IMR-90 (cell line): ENCODE measurements at regions not wholly inside any gene's neighbourhood (a gene's known extent, or its start where the extent isn't known, plus 50 kb on each side); places are given as distances from the start of the nearest gene placed in this dataset.

Experiments used
- ATAC-seq: fragments of 200-7000 bp; cut with Tn5 transposase; 2 replicates; pipeline ENCODE4 v1.9.1; 2020; ENCODE audit warnings: low read depth, mild to moderate bottlenecking, moderate library complexity
- BruUV-seq: library from RNA; stranded (reverse); fragments of 400-500 nt; replicated peaks from 2 replicates; lab custom pipeline; 2021; lab: Mats Ljungman, UMichigan
- CTCF ChIA-PET: fragments of 300-600 bp; formaldehyde crosslinking; extraction: SDS; loops from one replicate; lab custom pipeline; 2021; ENCODE audit warnings: antibody characterized with exemption; lab: Yijun Ruan, JAX
- POLR2A ChIA-PET: fragments of 300-600 bp; sonication (Branson Sonifier 250); formaldehyde crosslinking; loops from one replicate; lab custom pipeline; 2022; ENCODE audit warnings: antibody characterized with exemption; ENCODE audit not compliant: unreplicated experiment; lab: Charles Lee
- DNase-seq: peaks from one replicate; pipeline ENCODE4 v3.0.0; 2013
- H2AFZ ChIP-seq: replicated peaks from 2 replicates; pipeline ENCODE3; 2013; ENCODE audit warnings: low read length, mild to moderate bottlenecking; ENCODE audit not compliant: poor library complexity
- H2AK5ac ChIP-seq: 2 replicates; pipeline ENCODE4 v1.6.1; 2013; ENCODE audit warnings: low read depth, low read length, inconsistent platforms
- H2AK9ac ChIP-seq: replicated peaks from 2 replicates; pipeline ENCODE3; 2013; ENCODE audit warnings: mild to moderate bottlenecking, low read depth, low read length, moderate library complexity; ENCODE audit not compliant: poor library complexity
- H2BK120ac ChIP-seq: 2 replicates; pipeline ENCODE4 v1.6.1; 2013; ENCODE audit warnings: low read depth, low read length, inconsistent platforms
- H2BK15ac ChIP-seq: 3 replicates; pipeline ENCODE4 v1.6.1; 2013; ENCODE audit warnings: low read depth, low read length, inconsistent platforms
- H2BK20ac ChIP-seq: 2 replicates; pipeline ENCODE4 v1.6.1; 2013; ENCODE audit warnings: low read depth, mild to moderate bottlenecking, inconsistent platforms, low read length, moderate library complexity
- H2BK5ac ChIP-seq: 2 replicates; pipeline ENCODE4 v1.6.1; 2013; ENCODE audit warnings: mild to moderate bottlenecking, low read depth, low read length, inconsistent platforms; ENCODE audit not compliant: poor library complexity, severe bottlenecking
- H3K14ac ChIP-seq: replicated peaks from 2 replicates; pipeline ENCODE4 v1.6.1; 2013; ENCODE audit warnings: low read depth, low read length, inconsistent platforms
- H3K18ac ChIP-seq: 2 replicates; pipeline ENCODE4 v1.6.1; 2013; ENCODE audit warnings: low read depth, low read length, control low read depth
- H3K23ac ChIP-seq: 2 replicates; pipeline ENCODE4 v1.6.1; 2013; ENCODE audit warnings: low read depth, low read length, inconsistent platforms
- H3K27ac ChIP-seq: 2 replicates; pipeline ENCODE4 v1.5.1; 2013; ENCODE audit warnings: mild to moderate bottlenecking, control low read depth, low read length; ENCODE audit not compliant: insufficient read depth
- H3K27me3 ChIP-seq: 2 replicates; pipeline ENCODE4 v1.6.1; 2013; ENCODE audit warnings: low read length; ENCODE audit not compliant: control insufficient read depth, insufficient read depth
- H3K36me3 ChIP-seq: 2 replicates; pipeline ENCODE4 v1.6.1; 2013; ENCODE audit warnings: low read length, mixed read lengths; ENCODE audit not compliant: control insufficient read depth, insufficient read depth
- H3K4ac ChIP-seq: 2 replicates; pipeline ENCODE4 v1.6.1; 2013; ENCODE audit warnings: low read depth, low read length, inconsistent platforms
- H3K4me1 ChIP-seq: 2 replicates; pipeline ENCODE4 v1.6.1; 2013; ENCODE audit warnings: low read length, mixed read lengths; ENCODE audit not compliant: control insufficient read depth, insufficient read depth
- H3K4me2 ChIP-seq: 2 replicates; pipeline ENCODE4 v1.6.1; 2013; ENCODE audit warnings: low read depth, mild to moderate bottlenecking, control low read depth, low read length, moderate library complexity
- H3K4me3 ChIP-seq: 2 replicates; pipeline ENCODE4 v1.5.1; 2013; ENCODE audit warnings: low read depth, mild to moderate bottlenecking, control low read depth, low read length, moderate library complexity; ENCODE audit not compliant: insufficient read depth
- H3K56ac ChIP-seq: 2 replicates; pipeline ENCODE4 v1.6.1; 2013; ENCODE audit warnings: low read length, inconsistent platforms; ENCODE audit not compliant: insufficient read depth; ENCODE audit errors: extremely low read depth
- H3K79me1 ChIP-seq, 2 experiments: 2 replicates each; pipeline ENCODE4 v1.6.1; 2013; ENCODE audit warnings: low read length in 2 of 2, inconsistent platforms in 1 of 2, low read depth in 1 of 2
- H3K9ac ChIP-seq: 2 replicates; pipeline ENCODE4 v1.6.1; 2013; ENCODE audit warnings: low read depth, low read length, control low read depth
- H3K9me1 ChIP-seq: 2 replicates; pipeline ENCODE4 v1.6.1; 2013; ENCODE audit warnings: low read length, inconsistent platforms; ENCODE audit not compliant: insufficient read depth
- H3K9me3 ChIP-seq: 2 replicates; pipeline ENCODE4 v1.6.1; 2013; ENCODE audit warnings: low read length; ENCODE audit not compliant: control insufficient read depth, insufficient read depth
- H4K20me1 ChIP-seq: 2 replicates; pipeline ENCODE4 v1.6.1; 2013; ENCODE audit warnings: low read length, inconsistent platforms; ENCODE audit not compliant: insufficient read depth
- H4K5ac ChIP-seq: 2 replicates; pipeline ENCODE4 v1.6.1; 2013; ENCODE audit warnings: mild to moderate bottlenecking, low read depth, low read length, control low read depth
- H4K8ac ChIP-seq, 2 experiments: 2 replicates each; pipeline ENCODE4 v1.6.1; 2013; ENCODE audit warnings: low read depth in 2 of 2, low read length in 2 of 2, control low read depth in 1 of 2, inconsistent platforms in 1 of 2
- H4K91ac ChIP-seq: 2 replicates; pipeline ENCODE4 v1.6.1; 2013; ENCODE audit warnings: low read depth, low read length, inconsistent platforms; ENCODE audit not compliant: insufficient read depth
- BHLHE40 ChIP-seq: fragments of 150-350 bp; IDR thresholded peaks from 2 replicates; pipeline ENCODE4 v1.6.1; 2016; ENCODE audit warnings: mild to moderate bottlenecking, low read depth, low read length
- CEBPB ChIP-seq: IDR thresholded peaks from 2 replicates; pipeline ENCODE4 v1.6.1; 2012; ENCODE audit warnings: low read depth, low read length, improper control_type of control experiment
- CHD1 ChIP-seq: IDR thresholded peaks from 2 replicates; pipeline ENCODE4 v1.6.1; 2012; ENCODE audit warnings: low read depth, low read length, improper control_type of control experiment
- FOS ChIP-seq: fragments of 150-350 bp; IDR thresholded peaks from 2 replicates; pipeline ENCODE4 v1.6.1; 2016; ENCODE audit warnings: low read depth, low read length
- MAFK ChIP-seq: IDR thresholded peaks from 2 replicates; pipeline ENCODE4 v1.6.1; 2012; ENCODE audit warnings: low read depth, low read length, improper control_type of control experiment
- MAZ ChIP-seq: IDR thresholded peaks from 2 replicates; pipeline ENCODE4 v1.6.1; 2012; ENCODE audit warnings: low read depth, mild to moderate bottlenecking, low read length, improper control_type of control experiment, moderate library complexity, borderline replicate concordance
- MXI1 ChIP-seq: IDR thresholded peaks from 2 replicates; pipeline ENCODE4 v1.6.1; 2012; ENCODE audit warnings: low read depth, mild to moderate bottlenecking, low read length, moderate library complexity, borderline replicate concordance
- NFE2L2 ChIP-seq: fragments of 150-350 bp; IDR thresholded peaks from 2 replicates; pipeline ENCODE4 v1.6.1; 2016; ENCODE audit warnings: low read depth, mild to moderate bottlenecking, low read length
- POLR2A ChIP-seq: IDR thresholded peaks from 2 replicates; pipeline ENCODE4 v1.6.1; 2012; ENCODE audit warnings: mild to moderate bottlenecking, low read depth, low read length
- RAD21 ChIP-seq: IDR thresholded peaks from 2 replicates; pipeline ENCODE4 v1.6.1; 2012; ENCODE audit warnings: low read length, improper control_type of control experiment
- RCOR1 ChIP-seq: IDR thresholded peaks from 2 replicates; pipeline ENCODE4 v1.6.1; 2012; ENCODE audit warnings: mild to moderate bottlenecking, low read length, improper control_type of control experiment; ENCODE audit not compliant: insufficient replicate concordance
- RFX5 ChIP-seq: IDR thresholded peaks from 2 replicates; pipeline ENCODE4 v1.8.0; 2012; ENCODE audit warnings: low read depth, mild to moderate bottlenecking, low read length, moderate library complexity
- SMC3 ChIP-seq: fragments of 150-350 bp; IDR thresholded peaks from 2 replicates; pipeline ENCODE4 v1.6.1; 2016; ENCODE audit warnings: low read depth, mild to moderate bottlenecking, antibody characterized with exemption, low read length, moderate library complexity
- WGBS, 2 experiments: methylation state at CpG; one replicate each; pipeline versions ENCODE4 v1.1.5 to v1.1.7; 2013; ENCODE audit warnings: missing lambda C conversion rate in 2 of 2; ENCODE audit not compliant: insufficient read length in 1 of 2; ENCODE audit errors: extremely low coverage in 2 of 2; 5-methylcytosine and 5-hydroxymethylcytosine counted together
- dilution Hi-C: fragments of 300-500 bp; cut with HindIII; formaldehyde crosslinking; loops from one replicate; pipeline ENCODE4 v1.14.3; 2018; ENCODE audit warnings: low sequenced_read_pairs; ENCODE audit not compliant: unreplicated experiment
- in situ Hi-C: fragments of 300-500 bp; cut with MboI; formaldehyde crosslinking; loops from 3 replicates; pipeline ENCODE4 v1.14.3; 2019; ENCODE audit warnings: low sequenced_read_pairs, inconsistent platforms, mixed read lengths
- intact Hi-C: fragments of 100-400 bp; cut with micrococcal nuclease; formaldehyde crosslinking; loops from 2 replicates; pipeline ENCODE4 v1.10.0; 2022
- TF ChIP-seq, protein P1 (sequence below): fragments of 150-350 bp; IDR thresholded peaks from 2 replicates; pipeline ENCODE4 v1.6.1; 2016; ENCODE audit warnings: low read depth, mild to moderate bottlenecking, low read length, moderate library complexity, borderline replicate concordance
- TF ChIP-seq, protein P2 (sequence below): fragments of 150-350 bp; IDR thresholded peaks from 2 replicates; pipeline ENCODE4 v1.6.1; 2017; ENCODE audit warnings: mild to moderate bottlenecking, antibody characterized with exemption, low read length, low read depth
- TF ChIP-seq, protein P3 (sequence below): conservative IDR thresholded peaks from 2 replicates; pipeline ENCODE4 v1.5.1; 2012; ENCODE audit warnings: mild to moderate bottlenecking, low read depth, low read length, improper control_type of control experiment

DNA sequence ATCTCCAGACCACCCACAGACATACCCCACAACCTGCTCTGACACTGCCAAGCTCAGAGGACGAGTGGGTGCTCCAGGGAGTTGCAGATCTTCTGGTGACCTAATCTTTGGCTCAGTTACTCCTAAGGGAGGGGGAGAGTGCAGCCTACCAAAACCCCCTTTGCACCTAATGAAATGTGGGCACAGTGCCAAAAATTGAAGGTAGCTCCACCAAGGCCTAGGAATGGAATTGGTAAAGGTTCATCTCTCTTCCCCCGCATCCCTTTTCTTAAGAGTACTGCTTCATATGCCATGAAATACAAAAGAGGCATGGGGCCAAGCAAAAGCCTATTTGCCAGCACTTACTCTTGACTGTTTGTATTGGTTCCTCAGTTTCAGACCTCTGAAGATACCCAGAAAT lies 491.0 kb downstream of the NAF1 start:
- H3K27me3 ChIP-seq, result no peaks in the 10 kb centered on the region
- no TSS peak for BruUV-seq
- no CpG with 5 or more reads among the region's 2 CpGs for WGBS, 2 experiments
- H3K18ac ChIP-seq, result no peak overlapping the region
- H2AK9ac ChIP-seq, result no peak overlapping the region
- H3K27ac ChIP-seq, result no peak overlapping the region
- no peak overlapping the region for H2BK5ac ChIP-seq
- DNase-seq (no peak), ATAC-seq (no peak)
- intact Hi-C loops, result no loop called here
- no peak overlapping the region for H2BK120ac ChIP-seq
- H3K4ac ChIP-seq, result no peak overlapping the region
- H3K23ac ChIP-seq, result no peak overlapping the region
- no peak overlapping the region for H3K4me3 ChIP-seq
- H3K4me2 ChIP-seq, result no peak overlapping the region
- H3K14ac ChIP-seq, result no peak overlapping the region
- no peak overlapping the region for H2BK20ac ChIP-seq
- H3K9me3 ChIP-seq, result peaks cover 7% of the 10 kb centered on the region; the same call in 1 of the 2 replicates
- no peak overlapping the region for H3K9ac ChIP-seq
- H3K36me3 ChIP-seq, result no peaks in the 10 kb centered on the region
- no peak overlapping the region for H2AFZ ChIP-seq
- H3K56ac ChIP-seq, result no peak overlapping the region
- H4K91ac ChIP-seq, result no peak overlapping the region
- CTCF ChIA-PET, result no interaction called here
- no peaks in the 10 kb centered on the region for H3K79me1 ChIP-seq
- H4K8ac ChIP-seq, result no peak overlapping the region
- POLR2A ChIA-PET, result no interaction called here
- no peak overlapping the region for H2BK15ac ChIP-seq
- in situ Hi-C loops, result no loop called here
- no peaks in the 10 kb centered on the region for H3K9me1 ChIP-seq
- dilution Hi-C loops, result no loop called here
- no peak overlapping the region for H4K5ac ChIP-seq
- TF ChIP-seq POLR2A (no peak), SMC3 (no peak), FOS (no peak), CHD1 (no peak), BHLHE40 (no peak), NFE2L2 (no peak), MAZ (no peak), MXI1 (no peak), RAD21 (no peak), CEBPB (no peak), RFX5 (no peak), MAFK (no peak), RCOR1 (no peak)
- TF ChIP-seq, protein P1, sequence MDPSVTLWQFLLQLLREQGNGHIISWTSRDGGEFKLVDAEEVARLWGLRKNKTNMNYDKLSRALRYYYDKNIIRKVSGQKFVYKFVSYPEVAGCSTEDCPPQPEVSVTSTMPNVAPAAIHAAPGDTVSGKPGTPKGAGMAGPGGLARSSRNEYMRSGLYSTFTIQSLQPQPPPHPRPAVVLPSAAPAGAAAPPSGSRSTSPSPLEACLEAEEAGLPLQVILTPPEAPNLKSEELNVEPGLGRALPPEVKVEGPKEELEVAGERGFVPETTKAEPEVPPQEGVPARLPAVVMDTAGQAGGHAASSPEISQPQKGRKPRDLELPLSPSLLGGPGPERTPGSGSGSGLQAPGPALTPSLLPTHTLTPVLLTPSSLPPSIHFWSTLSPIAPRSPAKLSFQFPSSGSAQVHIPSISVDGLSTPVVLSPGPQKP, result no peak
- TF ChIP-seq, protein P2, sequence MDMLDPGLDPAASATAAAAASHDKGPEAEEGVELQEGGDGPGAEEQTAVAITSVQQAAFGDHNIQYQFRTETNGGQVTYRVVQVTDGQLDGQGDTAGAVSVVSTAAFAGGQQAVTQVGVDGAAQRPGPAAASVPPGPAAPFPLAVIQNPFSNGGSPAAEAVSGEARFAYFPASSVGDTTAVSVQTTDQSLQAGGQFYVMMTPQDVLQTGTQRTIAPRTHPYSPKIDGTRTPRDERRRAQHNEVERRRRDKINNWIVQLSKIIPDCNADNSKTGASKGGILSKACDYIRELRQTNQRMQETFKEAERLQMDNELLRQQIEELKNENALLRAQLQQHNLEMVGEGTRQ, result no peak
- TF ChIP-seq, protein P3, sequence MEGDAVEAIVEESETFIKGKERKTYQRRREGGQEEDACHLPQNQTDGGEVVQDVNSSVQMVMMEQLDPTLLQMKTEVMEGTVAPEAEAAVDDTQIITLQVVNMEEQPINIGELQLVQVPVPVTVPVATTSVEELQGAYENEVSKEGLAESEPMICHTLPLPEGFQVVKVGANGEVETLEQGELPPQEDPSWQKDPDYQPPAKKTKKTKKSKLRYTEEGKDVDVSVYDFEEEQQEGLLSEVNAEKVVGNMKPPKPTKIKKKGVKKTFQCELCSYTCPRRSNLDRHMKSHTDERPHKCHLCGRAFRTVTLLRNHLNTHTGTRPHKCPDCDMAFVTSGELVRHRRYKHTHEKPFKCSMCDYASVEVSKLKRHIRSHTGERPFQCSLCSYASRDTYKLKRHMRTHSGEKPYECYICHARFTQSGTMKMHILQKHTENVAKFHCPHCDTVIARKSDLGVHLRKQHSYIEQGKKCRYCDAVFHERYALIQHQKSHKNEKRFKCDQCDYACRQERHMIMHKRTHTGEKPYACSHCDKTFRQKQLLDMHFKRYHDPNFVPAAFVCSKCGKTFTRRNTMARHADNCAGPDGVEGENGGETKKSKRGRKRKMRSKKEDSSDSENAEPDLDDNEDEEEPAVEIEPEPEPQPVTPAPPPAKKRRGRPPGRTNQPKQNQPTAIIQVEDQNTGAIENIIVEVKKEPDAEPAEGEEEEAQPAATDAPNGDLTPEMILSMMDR, result no peak
- no peaks in the 10 kb centered on the region for H4K20me1 ChIP-seq
- H3K4me1 ChIP-seq, result no peaks in the 10 kb centered on the region
- H2AK5ac ChIP-seq, result no peak overlapping the region
